Body of pancreas (tissue), 4 donors: ENCODE measurements at regions not wholly inside any gene's neighbourhood (a gene's known extent, or its start where the extent isn't known, plus 50 kb on each side); places are given as distances from the start of the nearest gene placed in this dataset.

Experiments
- POLR2A ChIP-seq, 3 donors: fragments of 450-650 bp; IDR thresholded peaks; one replicate each; pipeline ENCODE4 v1.6.1; 2016; ENCODE audit warnings: antibody characterized with exemption in 3 of 3, mild to moderate bottlenecking in 2 of 3
- TF ChIP-seq, protein P1 (sequence below), 7 experiments: fragments of 450-650 bp in 4 of 7; fragments of 200-600 bp in 3 of 7; sonication (generic) in 3 of 7; IDR thresholded peaks; one replicate each; pipeline ENCODE4 v1.5.1; 2016 to 2019; ENCODE audit warnings: antibody characterized with exemption in 7 of 7

DNA sequence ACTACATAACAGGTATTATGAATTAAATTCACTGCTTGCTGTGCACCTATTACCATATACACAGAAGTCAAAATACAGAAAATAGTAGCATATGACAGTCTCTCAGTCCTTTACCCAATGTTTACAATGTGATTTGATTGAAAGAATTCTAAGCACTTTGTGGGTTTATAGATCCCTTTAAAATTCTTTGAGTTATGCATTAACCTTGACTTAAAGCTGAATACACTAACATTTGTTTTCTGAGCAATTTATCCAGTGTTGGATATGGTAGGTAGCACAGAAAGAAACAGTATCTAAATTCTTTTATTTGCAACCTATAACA lies 230.8 kb upstream of the DDI1 start:
- TF ChIP-seq, protein P1, sequence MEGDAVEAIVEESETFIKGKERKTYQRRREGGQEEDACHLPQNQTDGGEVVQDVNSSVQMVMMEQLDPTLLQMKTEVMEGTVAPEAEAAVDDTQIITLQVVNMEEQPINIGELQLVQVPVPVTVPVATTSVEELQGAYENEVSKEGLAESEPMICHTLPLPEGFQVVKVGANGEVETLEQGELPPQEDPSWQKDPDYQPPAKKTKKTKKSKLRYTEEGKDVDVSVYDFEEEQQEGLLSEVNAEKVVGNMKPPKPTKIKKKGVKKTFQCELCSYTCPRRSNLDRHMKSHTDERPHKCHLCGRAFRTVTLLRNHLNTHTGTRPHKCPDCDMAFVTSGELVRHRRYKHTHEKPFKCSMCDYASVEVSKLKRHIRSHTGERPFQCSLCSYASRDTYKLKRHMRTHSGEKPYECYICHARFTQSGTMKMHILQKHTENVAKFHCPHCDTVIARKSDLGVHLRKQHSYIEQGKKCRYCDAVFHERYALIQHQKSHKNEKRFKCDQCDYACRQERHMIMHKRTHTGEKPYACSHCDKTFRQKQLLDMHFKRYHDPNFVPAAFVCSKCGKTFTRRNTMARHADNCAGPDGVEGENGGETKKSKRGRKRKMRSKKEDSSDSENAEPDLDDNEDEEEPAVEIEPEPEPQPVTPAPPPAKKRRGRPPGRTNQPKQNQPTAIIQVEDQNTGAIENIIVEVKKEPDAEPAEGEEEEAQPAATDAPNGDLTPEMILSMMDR (IDR thresholded peaks at IDR 0.05): no peak
- no peak for TF ChIP-seq POLR2A (IDR thresholded peaks at IDR 0.05)
